Smooth muscle cell (in vitro differentiated cells): ENCODE measurements at regions not wholly inside any gene's neighbourhood (a gene's known extent, or its start where the extent isn't known, plus 50 kb on each side); places are given as distances from the start of the nearest gene placed in this dataset.

Experiments used
- DNase-seq: peaks from one replicate; lab custom pipeline; 2025; ENCODE audit not compliant: unreplicated experiment; lab: John Stamatoyannopoulos, UW
- H2AFZ ChIP-seq: fragments of 200-600 bp; sonication (generic); 2 replicates; pipeline ENCODE4 v1.6.0; 2016; ENCODE audit warnings: antibody characterized with exemption, low read depth, mild to moderate bottlenecking
- H3F3A ChIP-seq: fragments of 200-600 bp; sonication (generic); 2 replicates; pipeline ENCODE4 v1.6.0; 2017; ENCODE audit warnings: antibody characterized with exemption, low read depth
- H3K27ac ChIP-seq: fragments of 200-600 bp; sonication (generic); 2 replicates; pipeline ENCODE4 v1.5.1; 2016; ENCODE audit warnings: low read depth, mild to moderate bottlenecking
- H3K27me3 ChIP-seq: fragments of 200-600 bp; sonication (generic); 2 replicates; pipeline ENCODE4 v1.6.1; 2016; ENCODE audit warnings: low read depth, mild to moderate bottlenecking
- H3K36me3 ChIP-seq: fragments of 200-600 bp; sonication (generic); 2 replicates; pipeline ENCODE4 v1.5.1; 2016; ENCODE audit warnings: low read depth
- H3K4me1 ChIP-seq: fragments of 200-600 bp; sonication (generic); 2 replicates; pipeline ENCODE4 v1.5.1; 2016; ENCODE audit warnings: low read depth
- H3K4me2 ChIP-seq: fragments of 200-600 bp; sonication (generic); 2 replicates; pipeline ENCODE4 v1.6.0; 2016; ENCODE audit warnings: mild to moderate bottlenecking
- H3K4me3 ChIP-seq: fragments of 200-600 bp; sonication (generic); 2 replicates; pipeline ENCODE4 v1.5.1; 2016; ENCODE audit warnings: mild to moderate bottlenecking
- H3K79me2 ChIP-seq: fragments of 200-600 bp; sonication (generic); 2 replicates; pipeline ENCODE4 v1.6.0; 2016; ENCODE audit warnings: low read depth, mild to moderate bottlenecking
- H3K9ac ChIP-seq: fragments of 200-600 bp; sonication (generic); 2 replicates; pipeline ENCODE4 v1.6.0; 2016; ENCODE audit warnings: low read depth
- H3K9me3 ChIP-seq: fragments of 200-600 bp; sonication (generic); replicated peaks from 2 replicates; pipeline ENCODE4 v1.5.1; 2016; ENCODE audit warnings: low read depth
- H4K20me1 ChIP-seq: fragments of 200-600 bp; sonication (generic); 2 replicates; pipeline ENCODE4 v1.6.0; 2016; ENCODE audit warnings: low read depth
- WGBS: methylation state at CpG from one replicate; pipeline ENCODE4 v1.1.7; 2016; ENCODE audit warnings: low lambda C conversion rate; 5-methylcytosine and 5-hydroxymethylcytosine counted together
- TF ChIP-seq, protein P1 (sequence below): fragments of 200-600 bp; sonication (generic); IDR thresholded peaks from 2 replicates; pipeline ENCODE4 v1.5.1; 2017; ENCODE audit warnings: borderline replicate concordance, mild to moderate bottlenecking, antibody characterized with exemption; ENCODE audit not compliant: insufficient read depth, poor library complexity, severe bottlenecking

DNA sequence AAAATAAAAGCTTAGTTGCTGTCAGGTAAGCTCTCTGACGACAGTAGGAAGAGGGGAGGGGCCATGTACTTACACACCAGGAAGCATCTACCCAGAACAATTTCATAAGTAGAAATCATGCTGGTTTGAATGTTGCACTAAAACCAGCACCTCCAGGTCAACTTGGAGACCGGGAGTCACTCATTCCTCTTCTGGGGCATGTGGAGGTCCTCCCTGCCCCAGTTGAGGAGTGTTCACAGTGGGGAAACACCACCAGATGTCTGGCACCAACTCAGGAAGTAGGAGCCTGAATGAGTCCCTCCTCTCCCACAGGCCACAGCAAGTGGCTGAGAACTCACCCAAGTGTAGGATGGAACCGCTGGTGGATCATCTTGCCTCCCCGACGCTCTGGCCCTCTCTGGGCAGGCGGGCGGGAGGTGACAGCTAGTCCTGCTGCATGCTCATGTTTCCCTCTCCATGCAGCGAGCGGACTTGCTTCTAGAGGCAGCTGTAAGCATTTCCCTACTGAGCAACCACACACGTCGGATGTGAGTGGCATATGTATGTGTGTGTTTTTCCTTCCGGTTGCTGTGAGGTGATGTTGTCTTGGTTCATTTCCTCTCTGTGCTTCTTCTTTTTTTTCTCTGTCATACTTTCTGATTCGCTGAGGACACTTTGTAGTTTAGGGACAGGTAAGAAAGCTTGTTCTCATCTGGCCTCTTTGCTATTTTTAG lies 149.5 kb upstream of the NEDD9 start:
- H3K4me3 ChIP-seq: no peak overlapping the region
- no peaks in the 10 kb centered on the region for H3K36me3 ChIP-seq
- 93% methylated on average over 13 of the region's 13 CpGs for WGBS
- no peak overlapping the region for H3K4me2 ChIP-seq
- H3F3A ChIP-seq: peaks cover 7% of the 10 kb centered on the region
- no peaks in the 10 kb centered on the region for H4K20me1 ChIP-seq
- no peak overlapping the region for H2AFZ ChIP-seq
- no peaks in the 10 kb centered on the region for H3K27me3 ChIP-seq
- H3K79me2 ChIP-seq: no peaks in the 10 kb centered on the region
- TF ChIP-seq, protein P1, sequence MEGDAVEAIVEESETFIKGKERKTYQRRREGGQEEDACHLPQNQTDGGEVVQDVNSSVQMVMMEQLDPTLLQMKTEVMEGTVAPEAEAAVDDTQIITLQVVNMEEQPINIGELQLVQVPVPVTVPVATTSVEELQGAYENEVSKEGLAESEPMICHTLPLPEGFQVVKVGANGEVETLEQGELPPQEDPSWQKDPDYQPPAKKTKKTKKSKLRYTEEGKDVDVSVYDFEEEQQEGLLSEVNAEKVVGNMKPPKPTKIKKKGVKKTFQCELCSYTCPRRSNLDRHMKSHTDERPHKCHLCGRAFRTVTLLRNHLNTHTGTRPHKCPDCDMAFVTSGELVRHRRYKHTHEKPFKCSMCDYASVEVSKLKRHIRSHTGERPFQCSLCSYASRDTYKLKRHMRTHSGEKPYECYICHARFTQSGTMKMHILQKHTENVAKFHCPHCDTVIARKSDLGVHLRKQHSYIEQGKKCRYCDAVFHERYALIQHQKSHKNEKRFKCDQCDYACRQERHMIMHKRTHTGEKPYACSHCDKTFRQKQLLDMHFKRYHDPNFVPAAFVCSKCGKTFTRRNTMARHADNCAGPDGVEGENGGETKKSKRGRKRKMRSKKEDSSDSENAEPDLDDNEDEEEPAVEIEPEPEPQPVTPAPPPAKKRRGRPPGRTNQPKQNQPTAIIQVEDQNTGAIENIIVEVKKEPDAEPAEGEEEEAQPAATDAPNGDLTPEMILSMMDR: no peak
- H3K4me1 ChIP-seq: peaks cover 9% of the 10 kb centered on the region
- no peaks in the 10 kb centered on the region for H3K9me3 ChIP-seq
- no peak overlapping the region for H3K27ac ChIP-seq
- no peak overlapping the region for H3K9ac ChIP-seq
- DNase-seq: no peak

GRCh38 chr6:11380969-11381744 lies 148.7 kb upstream of the NEDD9 start:
- Histone ChIP-seq H2AFZ (no peak overlapping the region), H4K20me1 (no peaks in the 10 kb centered on the region), H3K9ac (no peak overlapping the region), H3K36me3 (no peaks in the 10 kb centered on the region), H3K27me3 (no peaks in the 10 kb centered on the region), H3F3A (peaks cover 7% of the 10 kb centered on the region), H3K4me3 (no peak overlapping the region), H3K79me2 (no peaks in the 10 kb centered on the region), H3K4me2 (no peak overlapping the region), H3K9me3 (no peaks in the 10 kb centered on the region), H3K4me1 (peaks cover 9% of the 10 kb centered on the region), H3K27ac (no peak overlapping the region)
- no peak for DNase-seq
- WGBS: 98% methylated on average over 12 of the region's 12 CpGs
- TF ChIP-seq, protein P1: no peak

DNA sequence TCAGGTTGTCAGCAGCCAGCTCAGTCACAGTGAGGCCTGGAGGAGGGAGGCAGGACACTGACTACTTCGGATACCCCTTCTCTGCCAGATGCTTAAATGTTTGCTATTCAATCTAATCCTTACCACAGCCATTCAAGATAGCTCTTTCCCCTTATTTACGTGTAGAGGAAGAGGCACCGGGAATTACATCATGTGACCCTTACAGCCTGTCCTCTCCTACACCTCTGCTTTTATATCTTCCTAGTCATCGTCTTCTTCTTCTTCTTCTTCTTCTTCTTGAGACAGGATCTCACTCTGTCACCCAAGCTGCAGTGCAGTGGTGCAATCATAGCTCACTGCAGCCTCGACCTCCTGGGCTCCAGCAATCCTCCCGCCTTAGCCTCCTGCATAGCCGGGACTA lies 148.1 kb upstream of the NEDD9 start:
- no peaks in the 10 kb centered on the region for H3K9me3 ChIP-seq
- H3K4me1 ChIP-seq: peaks cover 9% of the 10 kb centered on the region
- DNase-seq: no peak
- no peak overlapping the region for H3K9ac ChIP-seq
- no peaks in the 10 kb centered on the region for H4K20me1 ChIP-seq
- H3K4me3 ChIP-seq: no peak overlapping the region
- no peak overlapping the region for H2AFZ ChIP-seq
- H3K36me3 ChIP-seq: no peaks in the 10 kb centered on the region
- 66% methylated on average over 7 of the region's 7 CpGs for WGBS
- no peak overlapping the region for H3K4me2 ChIP-seq
- H3K27ac ChIP-seq: no peak overlapping the region
- H3F3A ChIP-seq: peaks cover 7% of the 10 kb centered on the region
- no peaks in the 10 kb centered on the region for H3K79me2 ChIP-seq
- H3K27me3 ChIP-seq: no peaks in the 10 kb centered on the region
- TF ChIP-seq, protein P1: no peak
